C4-2B (cell line): ENCODE measurements at regions not wholly inside any gene's neighbourhood (a gene's known extent, or its start where the extent isn't known, plus 50 kb on each side); places are given as distances from the start of the nearest gene placed in this dataset.

Experiments
- CTCF ChIP-seq: fragments of 450-650 bp; conservative IDR thresholded peaks from 2 replicates; pipeline ENCODE4 v1.5.1; 2017; ENCODE audit warnings: mild to moderate bottlenecking
- ZFX ChIP-seq: fragments of 450-650 bp; IDR thresholded peaks from 2 replicates; pipeline ENCODE4 v1.6.1; 2017

- TF ChIP-seq CTCF: no peak
- TF ChIP-seq ZFX: no peak
Measured at GRCh38 chr1:98331718-98332311, 329.7 kb upstream of the SNX7 start.
